Right lobe of liver (tissue), 4 donors: ENCODE measurements at regions not wholly inside any gene's neighbourhood (a gene's known extent, or its start where the extent isn't known, plus 50 kb on each side); places are given as distances from the start of the nearest gene placed in this dataset.

Source experiments
- POLR2A ChIP-seq: fragments of 450-650 bp; IDR thresholded peaks from one replicate; pipeline ENCODE4 v1.6.1; 2017; ENCODE audit warnings: antibody characterized with exemption, mild to moderate bottlenecking
- TF ChIP-seq, protein P1 (sequence below), 4 donors: fragments of 200-600 bp in 3 of 4; fragments of 450-650 bp in 1 of 4; IDR thresholded peaks; one replicate each; pipeline versions ENCODE4 v1.5.1 to v1.8.0; 2016 to 2022; ENCODE audit warnings: antibody characterized with exemption in 4 of 4, mild to moderate bottlenecking in 2 of 4
- donor health status: DM: no; HTN: no; CAD: no.
- donor health status: DM: no; HTN: no; CAD: no.
- donor health status: DM: no; HTN: yes; CAD: no.

DNA sequence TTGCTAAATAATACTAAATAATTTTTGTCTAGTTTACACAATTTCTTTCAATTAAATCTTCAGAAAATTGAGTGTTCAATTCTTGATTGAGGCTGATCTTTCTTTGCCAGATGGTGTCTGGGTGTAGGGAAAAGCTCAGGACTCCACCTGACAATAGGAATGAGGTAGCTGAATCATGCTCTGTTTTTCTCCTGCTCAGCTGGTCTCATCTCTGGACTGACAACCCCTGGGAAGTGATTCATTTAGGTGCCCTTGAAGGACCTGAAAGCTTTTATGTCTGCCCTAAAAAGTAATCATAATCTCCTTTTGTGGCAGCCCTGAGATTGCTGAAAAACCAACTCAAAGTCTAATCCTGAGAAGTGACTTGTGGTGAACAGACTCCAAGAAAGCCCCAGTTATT, 255.4 kb downstream of the ETNK1 start:
- TF ChIP-seq, protein P1, sequence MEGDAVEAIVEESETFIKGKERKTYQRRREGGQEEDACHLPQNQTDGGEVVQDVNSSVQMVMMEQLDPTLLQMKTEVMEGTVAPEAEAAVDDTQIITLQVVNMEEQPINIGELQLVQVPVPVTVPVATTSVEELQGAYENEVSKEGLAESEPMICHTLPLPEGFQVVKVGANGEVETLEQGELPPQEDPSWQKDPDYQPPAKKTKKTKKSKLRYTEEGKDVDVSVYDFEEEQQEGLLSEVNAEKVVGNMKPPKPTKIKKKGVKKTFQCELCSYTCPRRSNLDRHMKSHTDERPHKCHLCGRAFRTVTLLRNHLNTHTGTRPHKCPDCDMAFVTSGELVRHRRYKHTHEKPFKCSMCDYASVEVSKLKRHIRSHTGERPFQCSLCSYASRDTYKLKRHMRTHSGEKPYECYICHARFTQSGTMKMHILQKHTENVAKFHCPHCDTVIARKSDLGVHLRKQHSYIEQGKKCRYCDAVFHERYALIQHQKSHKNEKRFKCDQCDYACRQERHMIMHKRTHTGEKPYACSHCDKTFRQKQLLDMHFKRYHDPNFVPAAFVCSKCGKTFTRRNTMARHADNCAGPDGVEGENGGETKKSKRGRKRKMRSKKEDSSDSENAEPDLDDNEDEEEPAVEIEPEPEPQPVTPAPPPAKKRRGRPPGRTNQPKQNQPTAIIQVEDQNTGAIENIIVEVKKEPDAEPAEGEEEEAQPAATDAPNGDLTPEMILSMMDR (IDR thresholded peaks at IDR 0.05): no peak
- no peak for TF ChIP-seq POLR2A
